A673 (cell line): ENCODE measurements at regions not wholly inside any gene's neighbourhood (a gene's known extent, or its start where the extent isn't known, plus 50 kb on each side); places are given as distances from the start of the nearest gene placed in this dataset.

Experiments
- EZH2 ChIP-seq: fragments of 200-600 bp; sonication (generic); IDR thresholded peaks from 2 replicates; pipeline ENCODE4 v1.6.1; 2017; ENCODE audit warnings: borderline replicate concordance, low read depth, mild to moderate bottlenecking, mixed read lengths, antibody characterized with exemption, low read length; ENCODE audit not compliant: poor library complexity, severe bottlenecking
- TF ChIP-seq, protein P1 (sequence below): fragments of 300-800, 200-600 bp; sonication (generic); conservative IDR thresholded peaks from 2 replicates; pipeline ENCODE4 v1.5.1; 2017; ENCODE audit warnings: low read depth, mild to moderate bottlenecking, antibody characterized with exemption, low read length, moderate library complexity, mixed read lengths

DNA sequence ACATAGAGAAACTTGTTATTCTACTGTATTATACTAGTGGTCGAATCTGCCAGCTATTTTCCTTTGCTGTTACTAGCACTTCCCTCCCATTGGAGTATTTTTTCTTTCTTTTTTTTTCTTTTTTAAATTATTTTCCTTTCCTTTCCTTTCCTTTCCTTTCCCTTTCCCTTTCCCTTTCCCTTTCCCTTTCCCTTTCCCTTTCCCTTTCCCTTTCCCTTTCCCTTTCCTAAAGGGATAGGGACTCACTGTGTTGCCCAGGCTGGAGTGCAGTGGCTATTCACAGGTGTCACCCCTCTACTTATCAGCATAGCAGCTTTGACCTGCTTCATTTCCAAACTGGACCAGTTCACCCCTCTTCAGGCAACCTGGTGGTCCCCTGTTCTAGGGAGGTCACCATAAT lies 212.6 kb upstream of the SP4 start:
- no peak for TF ChIP-seq EZH2
- TF ChIP-seq, protein P1, sequence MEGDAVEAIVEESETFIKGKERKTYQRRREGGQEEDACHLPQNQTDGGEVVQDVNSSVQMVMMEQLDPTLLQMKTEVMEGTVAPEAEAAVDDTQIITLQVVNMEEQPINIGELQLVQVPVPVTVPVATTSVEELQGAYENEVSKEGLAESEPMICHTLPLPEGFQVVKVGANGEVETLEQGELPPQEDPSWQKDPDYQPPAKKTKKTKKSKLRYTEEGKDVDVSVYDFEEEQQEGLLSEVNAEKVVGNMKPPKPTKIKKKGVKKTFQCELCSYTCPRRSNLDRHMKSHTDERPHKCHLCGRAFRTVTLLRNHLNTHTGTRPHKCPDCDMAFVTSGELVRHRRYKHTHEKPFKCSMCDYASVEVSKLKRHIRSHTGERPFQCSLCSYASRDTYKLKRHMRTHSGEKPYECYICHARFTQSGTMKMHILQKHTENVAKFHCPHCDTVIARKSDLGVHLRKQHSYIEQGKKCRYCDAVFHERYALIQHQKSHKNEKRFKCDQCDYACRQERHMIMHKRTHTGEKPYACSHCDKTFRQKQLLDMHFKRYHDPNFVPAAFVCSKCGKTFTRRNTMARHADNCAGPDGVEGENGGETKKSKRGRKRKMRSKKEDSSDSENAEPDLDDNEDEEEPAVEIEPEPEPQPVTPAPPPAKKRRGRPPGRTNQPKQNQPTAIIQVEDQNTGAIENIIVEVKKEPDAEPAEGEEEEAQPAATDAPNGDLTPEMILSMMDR: no peak
